Loucy (cell line): ENCODE measurements at regions not wholly inside any gene's neighbourhood (a gene's known extent, or its start where the extent isn't known, plus 50 kb on each side); places are given as distances from the start of the nearest gene placed in this dataset.

Experiments used
- H2AFZ ChIP-seq: fragments of 200-600 bp; sonication (generic); 2 replicates; pipeline ENCODE4 v1.6.0; 2016; ENCODE audit warnings: antibody characterized with exemption, mild to moderate bottlenecking, low read length, moderate library complexity
- H3F3A ChIP-seq: fragments of 200-600 bp; 2 replicates; pipeline ENCODE4 v1.6.0; 2016; ENCODE audit warnings: antibody characterized with exemption, low read depth, mild to moderate bottlenecking
- H3K27me3 ChIP-seq: fragments of 200-600 bp; sonication (generic); 2 replicates; pipeline ENCODE4 v1.6.1; 2014; ENCODE audit warnings: low read length, mild to moderate bottlenecking; ENCODE audit not compliant: insufficient read depth, poor library complexity, severe bottlenecking
- H3K36me3 ChIP-seq: fragments of 200-600 bp; sonication (generic); 2 replicates; pipeline ENCODE4 v1.6.1; 2016; ENCODE audit warnings: low read length; ENCODE audit not compliant: insufficient read depth
- H3K4me1 ChIP-seq: fragments of 200-600 bp; sonication (generic); 2 replicates; pipeline ENCODE4 v1.5.1; 2014; ENCODE audit warnings: low read length, mild to moderate bottlenecking; ENCODE audit not compliant: insufficient read depth, poor library complexity, severe bottlenecking
- H3K4me2 ChIP-seq: fragments of 200-600 bp; sonication (generic); 2 replicates; pipeline ENCODE4 v1.6.0; 2014; ENCODE audit warnings: antibody characterized with exemption, low read length, low read depth, mild to moderate bottlenecking; ENCODE audit not compliant: poor library complexity, severe bottlenecking
- H3K4me3 ChIP-seq: fragments of 200-600 bp; sonication (generic); 2 replicates; pipeline ENCODE4 v1.5.1; 2014; ENCODE audit warnings: low read length, mild to moderate bottlenecking, mixed read lengths; ENCODE audit not compliant: poor library complexity, severe bottlenecking
- H3K79me2 ChIP-seq: fragments of 200-600 bp; sonication (generic); 2 replicates; pipeline ENCODE4 v1.6.1; 2014; ENCODE audit warnings: low read length; ENCODE audit not compliant: insufficient read depth
- H3K9ac ChIP-seq: fragments of 200-600 bp; sonication (generic); 2 replicates; pipeline ENCODE4 v1.6.0; 2014; ENCODE audit warnings: mild to moderate bottlenecking, low read depth, low read length, moderate library complexity; ENCODE audit not compliant: poor library complexity, severe bottlenecking
- H3K9me2 ChIP-seq: fragments of 200-600 bp; sonication (generic); replicated peaks from 2 replicates; pipeline ENCODE4 v1.6.1; 2016; ENCODE audit warnings: low read depth, low read length, mixed read lengths
- H3K9me3 ChIP-seq: fragments of 200-600 bp; sonication (generic); 2 replicates; pipeline ENCODE4 v1.6.1; 2014; ENCODE audit warnings: mild to moderate bottlenecking, antibody characterized with exemption, low read length, low read depth; ENCODE audit not compliant: insufficient read depth
- H4K20me1 ChIP-seq: fragments of 200-600 bp; sonication (generic); 2 replicates; pipeline ENCODE4 v1.6.0; 2014; ENCODE audit warnings: antibody characterized with exemption, low read length, mild to moderate bottlenecking; ENCODE audit not compliant: insufficient read depth, poor library complexity, severe bottlenecking
- CTCF ChIP-seq: fragments of 200-600 bp; sonication (generic); conservative IDR thresholded peaks from 2 replicates; pipeline ENCODE4 v1.5.1; 2014; ENCODE audit warnings: mild to moderate bottlenecking, antibody characterized with exemption, low read length
- EZH2phosphoT487 ChIP-seq: fragments of 200-600 bp; IDR thresholded peaks from 2 replicates; pipeline ENCODE4 v1.6.1; 2018; ENCODE audit warnings: antibody characterized with exemption, mild to moderate bottlenecking, moderate library complexity, borderline replicate concordance

GRCh38 chr5:3852161-3852916 is 256.7 kb downstream of the IRX1 start:
- Histone ChIP-seq H3K27me3 (no peaks in the 10 kb centered on the region), H3K9me2 (no peaks in the 10 kb centered on the region)

GRCh38 chr5:3853362-3853761 is 257.7 kb downstream of the IRX1 start:
- no peaks in the 10 kb centered on the region for H3K27me3 ChIP-seq
- H3K9me3 ChIP-seq = no peaks in the 10 kb centered on the region
- H3K9ac ChIP-seq = no peak overlapping the region
- H3K36me3 ChIP-seq = no peaks in the 10 kb centered on the region
- no peaks in the 10 kb centered on the region for H3F3A ChIP-seq
- no peak overlapping the region for H2AFZ ChIP-seq
- H3K79me2 ChIP-seq = no peaks in the 10 kb centered on the region
- H3K4me1 ChIP-seq = peaks cover 10% of the 10 kb centered on the region
- no peaks in the 10 kb centered on the region for H4K20me1 ChIP-seq
- no peaks in the 10 kb centered on the region for H3K9me2 ChIP-seq
- TF ChIP-seq CTCF (no peak), EZH2phosphoT487 (no peak)
- no peak overlapping the region for H3K4me2 ChIP-seq
- no peak overlapping the region for H3K4me3 ChIP-seq

More at GRCh38 chr5:3852161-3852916, 256.7 kb downstream of the IRX1 start:
- no peak overlapping the region for H3K4me3 ChIP-seq
- TF ChIP-seq CTCF (no peak), EZH2phosphoT487 (no peak)
- no peaks in the 10 kb centered on the region for H3K36me3 ChIP-seq
- no peak overlapping the region for H3K9ac ChIP-seq
- no peaks in the 10 kb centered on the region for H3F3A ChIP-seq
- H3K4me2 ChIP-seq = no peak overlapping the region
- no peaks in the 10 kb centered on the region for H3K4me1 ChIP-seq
- no peaks in the 10 kb centered on the region for H3K9me3 ChIP-seq
- no peaks in the 10 kb centered on the region for H4K20me1 ChIP-seq
- H2AFZ ChIP-seq = no peak overlapping the region
- H3K79me2 ChIP-seq = no peaks in the 10 kb centered on the region

GRCh38 chr5:3854188-3854821 is 258.7 kb downstream of the IRX1 start:
- Histone ChIP-seq H3K9ac (no peak overlapping the region), H4K20me1 (no peaks in the 10 kb centered on the region), H2AFZ (no peak overlapping the region), H3K4me1 (peaks cover 17% of the 10 kb centered on the region), H3K27me3 (no peaks in the 10 kb centered on the region), H3F3A (no peaks in the 10 kb centered on the region), H3K4me2 (no peak overlapping the region), H3K4me3 (no peak overlapping the region), H3K9me3 (no peaks in the 10 kb centered on the region), H3K79me2 (no peaks in the 10 kb centered on the region), H3K36me3 (no peaks in the 10 kb centered on the region), H3K9me2 (no peaks in the 10 kb centered on the region)
- TF ChIP-seq CTCF (no peak), EZH2phosphoT487 (no peak)
